OCI-LY3 (cell line): ENCODE measurements at regions not wholly inside any gene's neighbourhood (a gene's known extent, or its start where the extent isn't known, plus 50 kb on each side); places are given as distances from the start of the nearest gene placed in this dataset.

ENCODE experiments used
- H2AFZ ChIP-seq: fragments of 200-600, 300-600 bp; shearing (Covaris generic); 2 replicates; pipeline ENCODE4 v1.6.0; 2014; ENCODE audit warnings: antibody characterized with exemption, low read depth, low read length
- H3K27ac ChIP-seq: fragments of 200-600, 300-600 bp; sonication (generic); 2 replicates; pipeline ENCODE4 v1.5.1; 2014; ENCODE audit warnings: mild to moderate bottlenecking, low read length, moderate library complexity, mixed read lengths
- H3K27me3 ChIP-seq: fragments of 200-600, 300-600 bp; sonication (generic); 2 replicates; pipeline ENCODE4 v1.6.1; 2014; ENCODE audit warnings: low read depth, low read length, mixed read lengths
- H3K36me3 ChIP-seq: fragments of 200-600, 300-600 bp; sonication (generic); replicated peaks from 2 replicates; pipeline ENCODE3; 2014; ENCODE audit warnings: low read depth, low read length, mixed read lengths
- H3K4me1 ChIP-seq: fragments of 300-600, 200-600 bp; sonication (generic); 2 replicates; pipeline ENCODE4 v1.6.1; 2014; ENCODE audit warnings: low read length, mixed read lengths
- H3K4me2 ChIP-seq: fragments of 200-600, 300-600 bp; sonication (generic); 2 replicates; pipeline ENCODE4 v1.6.1; 2014; ENCODE audit warnings: low read length, mixed read lengths
- H3K4me3 ChIP-seq: fragments of 300-600, 200-600 bp; sonication (generic); 2 replicates; pipeline ENCODE4 v1.5.1; 2014; ENCODE audit warnings: antibody characterized with exemption, mild to moderate bottlenecking, low read length, moderate library complexity
- H3K79me2 ChIP-seq: fragments of 300-600, 200-600 bp; shearing (Covaris generic); 2 replicates; pipeline ENCODE4 v1.6.1; 2014; ENCODE audit warnings: mild to moderate bottlenecking, low read length, mixed read lengths
- H3K9ac ChIP-seq: fragments of 300-600, 200-600 bp; shearing (Covaris generic); 2 replicates; pipeline ENCODE4 v1.6.0; 2014; ENCODE audit warnings: mild to moderate bottlenecking, low read length, moderate library complexity
- H3K9me3 ChIP-seq: fragments of 200-600, 300-600 bp; shearing (Covaris generic); 2 replicates; pipeline ENCODE4 v1.6.1; 2014; ENCODE audit warnings: low read length, mixed read lengths; ENCODE audit not compliant: insufficient read depth
- H4K20me1 ChIP-seq: fragments of 200-600, 300-600 bp; sonication (generic); 2 replicates; pipeline ENCODE4 v1.6.1; 2016; ENCODE audit warnings: low read length, mixed read lengths; ENCODE audit not compliant: insufficient read depth
- EZH2phosphoT487 ChIP-seq: fragments of 200-600 bp; shearing (Covaris generic); IDR thresholded peaks from 2 replicates; pipeline ENCODE4 v1.6.1; 2018; ENCODE audit warnings: antibody characterized with exemption, mixed run types, low read depth
- TF ChIP-seq, protein P1 (sequence below): fragments of 200-600, 300-600 bp; sonication (generic); IDR thresholded peaks from 2 replicates; pipeline ENCODE4 v1.5.1; 2014; ENCODE audit warnings: antibody characterized with exemption, low read length, low read depth

DNA sequence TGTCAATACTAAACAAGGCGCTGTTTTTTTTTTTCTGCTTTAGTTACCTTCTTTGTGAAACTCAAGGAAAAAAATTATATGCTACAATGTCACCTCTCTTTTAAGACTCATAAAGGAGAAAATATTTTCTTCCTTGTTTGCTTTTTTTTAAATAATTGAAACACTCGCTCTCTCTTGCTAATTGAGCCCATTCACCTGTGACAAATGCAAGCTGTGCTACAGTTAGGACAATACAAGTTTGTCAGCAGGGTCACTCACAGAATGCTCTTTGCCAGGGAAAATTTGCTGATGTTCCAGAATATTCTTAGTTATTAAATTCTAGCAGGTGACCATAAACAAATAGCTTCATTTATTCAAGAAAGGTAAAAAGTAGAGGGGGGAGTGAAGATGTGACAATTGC lies 375.9 kb upstream of the DPPA4 start:
- H3K27ac ChIP-seq = no peak overlapping the region
- no peaks in the 10 kb centered on the region for H4K20me1 ChIP-seq
- no peaks in the 10 kb centered on the region for H3K79me2 ChIP-seq
- H3K27me3 ChIP-seq = no peaks in the 10 kb centered on the region
- H3K4me3 ChIP-seq = no peak overlapping the region
- no peak overlapping the region for H3K4me2 ChIP-seq
- no peak overlapping the region for H2AFZ ChIP-seq
- H3K36me3 ChIP-seq = no peaks in the 10 kb centered on the region
- H3K4me1 ChIP-seq = no peaks in the 10 kb centered on the region
- TF ChIP-seq EZH2phosphoT487 = no peak
- TF ChIP-seq, protein P1, sequence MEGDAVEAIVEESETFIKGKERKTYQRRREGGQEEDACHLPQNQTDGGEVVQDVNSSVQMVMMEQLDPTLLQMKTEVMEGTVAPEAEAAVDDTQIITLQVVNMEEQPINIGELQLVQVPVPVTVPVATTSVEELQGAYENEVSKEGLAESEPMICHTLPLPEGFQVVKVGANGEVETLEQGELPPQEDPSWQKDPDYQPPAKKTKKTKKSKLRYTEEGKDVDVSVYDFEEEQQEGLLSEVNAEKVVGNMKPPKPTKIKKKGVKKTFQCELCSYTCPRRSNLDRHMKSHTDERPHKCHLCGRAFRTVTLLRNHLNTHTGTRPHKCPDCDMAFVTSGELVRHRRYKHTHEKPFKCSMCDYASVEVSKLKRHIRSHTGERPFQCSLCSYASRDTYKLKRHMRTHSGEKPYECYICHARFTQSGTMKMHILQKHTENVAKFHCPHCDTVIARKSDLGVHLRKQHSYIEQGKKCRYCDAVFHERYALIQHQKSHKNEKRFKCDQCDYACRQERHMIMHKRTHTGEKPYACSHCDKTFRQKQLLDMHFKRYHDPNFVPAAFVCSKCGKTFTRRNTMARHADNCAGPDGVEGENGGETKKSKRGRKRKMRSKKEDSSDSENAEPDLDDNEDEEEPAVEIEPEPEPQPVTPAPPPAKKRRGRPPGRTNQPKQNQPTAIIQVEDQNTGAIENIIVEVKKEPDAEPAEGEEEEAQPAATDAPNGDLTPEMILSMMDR = no peak
- no peak overlapping the region for H3K9ac ChIP-seq
- H3K9me3 ChIP-seq = no peaks in the 10 kb centered on the region

DNA sequence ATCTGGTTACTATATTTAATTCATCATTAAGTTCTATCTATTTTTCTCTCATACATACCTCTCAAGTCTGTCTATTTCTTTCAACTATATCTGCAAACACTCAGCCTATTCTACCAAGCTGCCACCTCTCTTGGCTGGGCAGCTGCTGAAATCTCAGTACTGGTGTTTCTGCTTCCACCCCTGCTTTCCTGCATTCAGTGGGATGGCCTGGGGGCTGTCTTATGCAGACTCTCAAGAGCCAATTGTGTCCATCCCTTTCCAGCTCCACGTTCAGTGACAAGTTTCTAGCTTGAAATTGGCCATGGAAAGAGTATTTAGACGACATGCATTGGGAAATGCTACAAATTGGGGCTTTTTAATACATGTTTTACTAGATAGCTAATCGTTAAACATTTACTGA lies 378.4 kb upstream of the DPPA4 start:
- H3K4me1 ChIP-seq = no peaks in the 10 kb centered on the region
- no peaks in the 10 kb centered on the region for H3K9me3 ChIP-seq
- no peaks in the 10 kb centered on the region for H3K36me3 ChIP-seq
- no peak overlapping the region for H3K4me3 ChIP-seq
- H3K27me3 ChIP-seq = no peaks in the 10 kb centered on the region
- H3K79me2 ChIP-seq = no peaks in the 10 kb centered on the region
- no peak overlapping the region for H3K9ac ChIP-seq
- no peak overlapping the region for H3K27ac ChIP-seq
- H2AFZ ChIP-seq = no peak overlapping the region
- no peak overlapping the region for H3K4me2 ChIP-seq
- no peaks in the 10 kb centered on the region for H4K20me1 ChIP-seq
- TF ChIP-seq, protein P1 = no peak
- TF ChIP-seq EZH2phosphoT487 = no peak

DNA sequence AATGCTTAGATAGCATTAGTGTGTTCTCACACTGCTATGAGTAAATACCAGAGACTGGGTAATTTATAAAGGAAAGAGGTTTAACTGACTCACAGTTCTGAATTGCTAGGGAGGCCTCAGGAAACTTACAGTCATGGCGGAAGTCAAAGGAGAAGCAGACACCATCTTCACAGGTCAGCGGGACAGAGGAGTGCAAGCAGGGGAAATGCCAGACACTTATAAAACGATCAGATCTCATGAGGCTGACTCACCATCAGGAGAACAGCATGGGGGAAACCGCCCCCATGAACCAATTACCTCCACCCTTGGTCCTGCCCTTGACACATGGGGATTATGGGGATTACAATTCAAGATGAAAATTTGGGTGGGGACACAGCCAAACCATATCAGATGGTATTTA lies 381.5 kb upstream of the DPPA4 start:
- no peak overlapping the region for H3K27ac ChIP-seq
- no peak overlapping the region for H3K4me3 ChIP-seq
- H4K20me1 ChIP-seq = no peaks in the 10 kb centered on the region
- no peaks in the 10 kb centered on the region for H3K9me3 ChIP-seq
- H3K79me2 ChIP-seq = no peaks in the 10 kb centered on the region
- H3K9ac ChIP-seq = no peak overlapping the region
- TF ChIP-seq, protein P1 = no peak
- no peak for TF ChIP-seq EZH2phosphoT487
- no peaks in the 10 kb centered on the region for H3K4me1 ChIP-seq
- H3K27me3 ChIP-seq = no peaks in the 10 kb centered on the region
- H2AFZ ChIP-seq = no peak overlapping the region
- H3K36me3 ChIP-seq = no peaks in the 10 kb centered on the region
- H3K4me2 ChIP-seq = no peak overlapping the region

DNA sequence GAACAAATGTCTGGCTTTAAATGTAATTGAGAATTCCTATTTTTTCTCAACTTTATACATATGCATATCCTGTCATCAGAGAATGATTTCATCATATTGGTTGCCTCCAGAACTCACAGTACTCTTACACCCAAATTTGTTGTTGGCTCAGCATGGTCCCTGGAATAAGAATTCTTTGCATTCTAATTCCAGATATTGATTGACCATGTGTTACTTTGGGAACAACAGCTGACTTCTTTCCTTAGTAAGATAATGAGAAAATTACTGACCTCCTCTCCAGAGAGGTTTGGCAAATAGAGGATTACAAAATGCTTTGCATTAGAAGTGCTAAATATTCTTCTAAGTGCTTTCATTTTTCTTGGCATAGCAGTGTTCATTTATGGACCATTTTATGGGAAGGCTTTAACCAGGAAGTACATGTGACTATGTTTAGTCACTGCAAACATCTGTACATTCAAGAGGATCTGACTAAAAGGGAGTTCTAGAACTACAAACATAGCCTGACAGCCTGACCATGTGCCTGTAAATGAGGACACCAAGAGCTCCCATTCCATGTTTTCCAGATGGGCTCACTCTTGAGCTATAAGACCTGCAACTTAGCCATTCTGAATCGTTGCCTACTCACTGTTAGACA lies 391.6 kb upstream of the DPPA4 start:
- no peak overlapping the region for H2AFZ ChIP-seq
- H3K4me1 ChIP-seq = no peaks in the 10 kb centered on the region
- no peaks in the 10 kb centered on the region for H3K79me2 ChIP-seq
- no peaks in the 10 kb centered on the region for H4K20me1 ChIP-seq
- no peak for TF ChIP-seq EZH2phosphoT487
- TF ChIP-seq, protein P1 = no peak
- H3K27ac ChIP-seq = no peak overlapping the region
- H3K4me2 ChIP-seq = no peak overlapping the region
- no peaks in the 10 kb centered on the region for H3K9me3 ChIP-seq
- H3K36me3 ChIP-seq = no peaks in the 10 kb centered on the region
- H3K4me3 ChIP-seq = no peak overlapping the region
- no peak overlapping the region for H3K9ac ChIP-seq
- no peaks in the 10 kb centered on the region for H3K27me3 ChIP-seq
